WTC11 (cell line): ENCODE measurements at regions not wholly inside any gene's neighbourhood (a gene's known extent, or its start where the extent isn't known, plus 50 kb on each side); places are given as distances from the start of the nearest gene placed in this dataset.

ENCODE experiments used
- ATAC-seq: fragments of 200-7000 bp; cut with Tn5 transposase; 2 replicates; pipeline ENCODE4 v1.10.0; 2021; ENCODE audit warnings: mild to moderate bottlenecking, moderate library complexity
- CTCF ChIA-PET: fragments of 300-600 bp; sonication (Branson Sonifier 250); formaldehyde crosslinking; loops from one replicate; lab custom pipeline; 2021; ENCODE audit warnings: antibody characterized with exemption; lab: Charles Lee
- POLR2A ChIA-PET: fragments of 350-600 bp; sonication (Branson Sonifier 250); formaldehyde crosslinking; loops from one replicate; lab custom pipeline; 2021; ENCODE audit warnings: antibody characterized with exemption; lab: Charles Lee
- DNase-seq: peaks from one replicate; pipeline ENCODE4 v3.0.0; 2021; ENCODE audit warnings: low spot score
- H3K27ac Mint-ChIP-seq: 2 replicates; pipeline ENCODE4 v1.8.0; 2021; ENCODE audit warnings: mixed read lengths
- H3K27me3 Mint-ChIP-seq: 2 replicates; pipeline ENCODE4 v1.8.0; 2021; ENCODE audit warnings: low read depth, mild to moderate bottlenecking, moderate library complexity, mixed read lengths
- H3K36me3 Mint-ChIP-seq: 2 replicates; pipeline ENCODE4 v1.8.0; 2021; ENCODE audit warnings: mixed read lengths
- H3K4me1 Mint-ChIP-seq: 2 replicates; pipeline ENCODE4 v1.8.0; 2022; ENCODE audit warnings: mixed read lengths
- H3K4me3 Mint-ChIP-seq: 2 replicates; pipeline ENCODE4 v1.8.0; 2021; ENCODE audit warnings: mild to moderate bottlenecking, moderate library complexity, mixed read lengths
- H3K9me3 Mint-ChIP-seq: 2 replicates; pipeline ENCODE4 v1.8.0; 2021; ENCODE audit warnings: mixed read lengths
- CREB1 ChIP-seq: sonication (generic); formaldehyde crosslinking; IDR thresholded peaks from 2 replicates; pipeline ENCODE4 v1.8.0; 2023; ENCODE audit warnings: mild to moderate bottlenecking, missing genetic modification reagents
- ELF4 ChIP-seq: sonication (generic); formaldehyde crosslinking; IDR thresholded peaks from 2 replicates; pipeline ENCODE4 v1.8.1; 2022; ENCODE audit warnings: low read depth, mild to moderate bottlenecking, moderate library complexity, missing genetic modification reagents
- GABPB1 ChIP-seq: sonication (generic); formaldehyde crosslinking; IDR thresholded peaks from 2 replicates; pipeline ENCODE4 v1.8.1; 2023; ENCODE audit warnings: mild to moderate bottlenecking, missing genetic modification reagents
- KAT7 ChIP-seq: sonication (generic); formaldehyde crosslinking; IDR thresholded peaks from 2 replicates; pipeline ENCODE4 v1.8.1; 2023; ENCODE audit warnings: missing genetic modification reagents, mild to moderate bottlenecking, borderline replicate concordance
- MXD4 ChIP-seq: fragments of 250-450 bp; sonication (Bioruptor Pico); IDR thresholded peaks from 2 replicates; pipeline ENCODE4 v1.8.0; 2021; ENCODE audit warnings: mild to moderate bottlenecking, moderate library complexity, borderline replicate concordance
- NR2C2 ChIP-seq: sonication (generic); formaldehyde crosslinking; IDR thresholded peaks from 2 replicates; pipeline ENCODE4 v1.8.0; 2022; ENCODE audit warnings: mild to moderate bottlenecking, missing genetic modification reagents
- RELA ChIP-seq: sonication (generic); formaldehyde crosslinking; IDR thresholded peaks from 2 replicates; pipeline ENCODE4 v1.8.1; 2022; ENCODE audit warnings: missing genetic modification reagents, mild to moderate bottlenecking, borderline replicate concordance
- SP1 ChIP-seq: sonication (generic); formaldehyde crosslinking; conservative IDR thresholded peaks from 2 replicates; pipeline ENCODE4 v1.8.1; 2022; ENCODE audit warnings: missing genetic modification reagents
- TEAD1 ChIP-seq: sonication (generic); formaldehyde crosslinking; IDR thresholded peaks from 2 replicates; pipeline ENCODE4 v1.8.0; 2022; ENCODE audit warnings: mild to moderate bottlenecking, missing genetic modification reagents
- ZBTB21 ChIP-seq: sonication (generic); formaldehyde crosslinking; IDR thresholded peaks from 2 replicates; pipeline ENCODE4 v1.8.1; 2023; ENCODE audit warnings: mild to moderate bottlenecking, missing genetic modification reagents, borderline replicate concordance
- ZNF121 ChIP-seq: sonication (generic); formaldehyde crosslinking; IDR thresholded peaks from 2 replicates; pipeline ENCODE4 v1.8.0; 2023; ENCODE audit warnings: missing genetic modification reagents
- ZNF423 ChIP-seq: fragments of 250-450 bp; sonication (Bioruptor Pico); IDR thresholded peaks from 2 replicates; pipeline ENCODE4 v2.1.2; 2022; ENCODE audit warnings: mild to moderate bottlenecking, moderate library complexity
- TF ChIP-seq, protein P1 (sequence below): fragments of 250-450 bp; sonication (Bioruptor Pico); conservative IDR thresholded peaks from 2 replicates; pipeline ENCODE4 v1.9.0; 2021; ENCODE audit warnings: mild to moderate bottlenecking
- TF ChIP-seq, protein P2 (sequence below): sonication (generic); formaldehyde crosslinking; IDR thresholded peaks from 2 replicates; pipeline ENCODE4 v1.8.1; 2022; ENCODE audit warnings: missing genetic modification reagents, borderline replicate concordance
- TF ChIP-seq, protein P3 (sequence below): sonication (generic); formaldehyde crosslinking; IDR thresholded peaks from 2 replicates; pipeline ENCODE4 v1.8.1; 2022; ENCODE audit warnings: low read depth, missing genetic modification reagents, borderline replicate concordance
- TF ChIP-seq, protein P4 (sequence below): sonication (generic); formaldehyde crosslinking; IDR thresholded peaks from 2 replicates; pipeline ENCODE4 v1.8.0; 2023; ENCODE audit warnings: mild to moderate bottlenecking, missing genetic modification reagents
- TF ChIP-seq, protein P5 (sequence below): sonication (generic); formaldehyde crosslinking; IDR thresholded peaks from 2 replicates; pipeline ENCODE4 v1.8.0; 2022; ENCODE audit warnings: missing genetic modification reagents

DNA sequence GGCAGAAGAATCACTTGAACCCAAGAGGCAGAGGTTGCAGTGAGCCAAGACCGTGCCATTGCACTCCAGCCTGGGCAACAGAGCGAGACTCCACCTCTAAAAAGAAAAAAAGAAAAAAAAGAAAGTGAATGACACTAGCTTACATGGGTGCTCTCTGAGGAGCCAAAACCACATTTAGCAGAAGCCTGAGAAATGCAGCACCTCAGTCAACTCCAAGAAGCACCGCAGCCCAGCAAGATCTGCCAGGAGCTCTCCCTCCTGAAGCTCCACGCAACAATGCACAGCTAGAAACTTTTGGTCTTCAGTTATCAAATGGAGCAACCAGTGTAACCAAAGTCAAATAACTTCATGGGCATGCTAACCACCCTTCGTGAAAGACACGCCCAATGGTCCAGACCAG, 229.1 kb downstream of the SETD4 start:
- Mint-ChIP-seq H3K36me3 (no peaks in the 10 kb centered on the region), H3K4me1 (peaks cover 12% of the 10 kb centered on the region), H3K4me3 (no peak overlapping the region), H3K9me3 (peaks cover 5% of the 10 kb centered on the region), H3K27me3 (peaks cover 2% of the 10 kb centered on the region; the same call in 1 of the 2 replicates), H3K27ac (no peak overlapping the region)
- ChIA-PET POLR2A (no interaction called here), CTCF (no interaction called here)
- ATAC-seq: no peak
- TF ChIP-seq ZBTB21 (CRISPR knock-in tag): no peak
- TF ChIP-seq CREB1 (CRISPR knock-in tag): no peak
- no peak for TF ChIP-seq ZNF423
- TF ChIP-seq, protein P1, sequence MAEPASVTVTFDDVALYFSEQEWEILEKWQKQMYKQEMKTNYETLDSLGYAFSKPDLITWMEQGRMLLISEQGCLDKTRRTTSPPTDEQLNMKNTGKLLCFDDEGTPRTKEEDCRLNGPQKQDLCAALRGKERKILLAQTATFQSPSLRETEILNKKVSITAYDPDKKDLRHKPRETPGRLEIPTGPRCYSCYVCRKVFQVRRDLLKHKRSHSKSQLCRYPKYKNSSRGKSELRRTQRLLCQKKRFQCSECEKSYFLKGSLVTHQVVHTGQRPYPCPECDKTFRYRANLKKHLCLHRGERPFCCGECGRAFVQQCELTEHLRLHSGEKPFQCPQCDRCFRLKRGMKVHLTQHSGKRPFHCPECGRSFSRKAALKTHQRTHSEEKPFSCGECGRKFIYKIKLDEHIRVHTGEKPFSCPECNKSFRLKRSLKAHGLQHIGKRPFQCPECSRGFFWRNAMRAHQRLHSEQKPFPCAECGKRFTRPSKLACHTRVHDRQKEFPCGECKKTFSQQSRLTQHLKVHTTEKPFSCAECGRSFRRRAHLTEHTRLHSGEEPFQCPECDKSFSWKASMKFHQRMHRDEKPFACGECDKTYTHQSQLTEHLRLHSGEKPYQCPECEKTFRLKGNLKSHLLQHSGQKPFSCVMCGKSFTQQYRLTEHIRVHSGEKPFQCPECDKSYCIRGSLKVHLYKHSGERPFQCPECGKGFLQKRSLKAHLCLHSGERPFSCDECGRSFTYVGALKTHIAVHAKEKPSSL (CRISPR knock-in tag): no peak
- TF ChIP-seq, protein P2, sequence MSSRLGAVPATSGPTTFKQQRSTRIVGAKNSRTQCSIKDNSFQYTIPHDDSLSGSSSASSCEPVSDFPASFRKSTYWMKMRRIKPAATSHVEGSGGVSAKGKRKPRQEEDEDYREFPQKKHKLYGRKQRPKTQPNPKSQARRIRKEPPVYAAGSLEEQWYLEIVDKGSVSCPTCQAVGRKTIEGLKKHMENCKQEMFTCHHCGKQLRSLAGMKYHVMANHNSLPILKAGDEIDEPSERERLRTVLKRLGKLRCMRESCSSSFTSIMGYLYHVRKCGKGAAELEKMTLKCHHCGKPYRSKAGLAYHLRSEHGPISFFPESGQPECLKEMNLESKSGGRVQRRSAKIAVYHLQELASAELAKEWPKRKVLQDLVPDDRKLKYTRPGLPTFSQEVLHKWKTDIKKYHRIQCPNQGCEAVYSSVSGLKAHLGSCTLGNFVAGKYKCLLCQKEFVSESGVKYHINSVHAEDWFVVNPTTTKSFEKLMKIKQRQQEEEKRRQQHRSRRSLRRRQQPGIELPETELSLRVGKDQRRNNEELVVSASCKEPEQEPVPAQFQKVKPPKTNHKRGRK (CRISPR knock-in tag): no peak
- TF ChIP-seq, protein P3, sequence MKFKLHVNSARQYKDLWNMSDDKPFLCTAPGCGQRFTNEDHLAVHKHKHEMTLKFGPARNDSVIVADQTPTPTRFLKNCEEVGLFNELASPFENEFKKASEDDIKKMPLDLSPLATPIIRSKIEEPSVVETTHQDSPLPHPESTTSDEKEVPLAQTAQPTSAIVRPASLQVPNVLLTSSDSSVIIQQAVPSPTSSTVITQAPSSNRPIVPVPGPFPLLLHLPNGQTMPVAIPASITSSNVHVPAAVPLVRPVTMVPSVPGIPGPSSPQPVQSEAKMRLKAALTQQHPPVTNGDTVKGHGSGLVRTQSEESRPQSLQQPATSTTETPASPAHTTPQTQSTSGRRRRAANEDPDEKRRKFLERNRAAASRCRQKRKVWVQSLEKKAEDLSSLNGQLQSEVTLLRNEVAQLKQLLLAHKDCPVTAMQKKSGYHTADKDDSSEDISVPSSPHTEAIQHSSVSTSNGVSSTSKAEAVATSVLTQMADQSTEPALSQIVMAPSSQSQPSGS (CRISPR knock-in tag): no peak
- no peak for TF ChIP-seq TEAD1 (CRISPR knock-in tag)
- TF ChIP-seq GABPB1 (CRISPR knock-in tag): no peak
- no peak for TF ChIP-seq SP1 (CRISPR knock-in tag)
- no peak for TF ChIP-seq ELF4
- TF ChIP-seq KAT7 (CRISPR knock-in tag): no peak
- no peak for TF ChIP-seq ZNF121 (CRISPR knock-in tag)
- no peak for TF ChIP-seq RELA (CRISPR knock-in tag)
- TF ChIP-seq, protein P4, sequence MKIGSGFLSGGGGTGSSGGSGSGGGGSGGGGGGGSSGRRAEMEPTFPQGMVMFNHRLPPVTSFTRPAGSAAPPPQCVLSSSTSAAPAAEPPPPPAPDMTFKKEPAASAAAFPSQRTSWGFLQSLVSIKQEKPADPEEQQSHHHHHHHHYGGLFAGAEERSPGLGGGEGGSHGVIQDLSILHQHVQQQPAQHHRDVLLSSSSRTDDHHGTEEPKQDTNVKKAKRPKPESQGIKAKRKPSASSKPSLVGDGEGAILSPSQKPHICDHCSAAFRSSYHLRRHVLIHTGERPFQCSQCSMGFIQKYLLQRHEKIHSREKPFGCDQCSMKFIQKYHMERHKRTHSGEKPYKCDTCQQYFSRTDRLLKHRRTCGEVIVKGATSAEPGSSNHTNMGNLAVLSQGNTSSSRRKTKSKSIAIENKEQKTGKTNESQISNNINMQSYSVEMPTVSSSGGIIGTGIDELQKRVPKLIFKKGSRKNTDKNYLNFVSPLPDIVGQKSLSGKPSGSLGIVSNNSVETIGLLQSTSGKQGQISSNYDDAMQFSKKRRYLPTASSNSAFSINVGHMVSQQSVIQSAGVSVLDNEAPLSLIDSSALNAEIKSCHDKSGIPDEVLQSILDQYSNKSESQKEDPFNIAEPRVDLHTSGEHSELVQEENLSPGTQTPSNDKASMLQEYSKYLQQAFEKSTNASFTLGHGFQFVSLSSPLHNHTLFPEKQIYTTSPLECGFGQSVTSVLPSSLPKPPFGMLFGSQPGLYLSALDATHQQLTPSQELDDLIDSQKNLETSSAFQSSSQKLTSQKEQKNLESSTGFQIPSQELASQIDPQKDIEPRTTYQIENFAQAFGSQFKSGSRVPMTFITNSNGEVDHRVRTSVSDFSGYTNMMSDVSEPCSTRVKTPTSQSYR (CRISPR knock-in tag): no peak
- no peak for TF ChIP-seq NR2C2 (CRISPR knock-in tag)
- TF ChIP-seq, protein P5, sequence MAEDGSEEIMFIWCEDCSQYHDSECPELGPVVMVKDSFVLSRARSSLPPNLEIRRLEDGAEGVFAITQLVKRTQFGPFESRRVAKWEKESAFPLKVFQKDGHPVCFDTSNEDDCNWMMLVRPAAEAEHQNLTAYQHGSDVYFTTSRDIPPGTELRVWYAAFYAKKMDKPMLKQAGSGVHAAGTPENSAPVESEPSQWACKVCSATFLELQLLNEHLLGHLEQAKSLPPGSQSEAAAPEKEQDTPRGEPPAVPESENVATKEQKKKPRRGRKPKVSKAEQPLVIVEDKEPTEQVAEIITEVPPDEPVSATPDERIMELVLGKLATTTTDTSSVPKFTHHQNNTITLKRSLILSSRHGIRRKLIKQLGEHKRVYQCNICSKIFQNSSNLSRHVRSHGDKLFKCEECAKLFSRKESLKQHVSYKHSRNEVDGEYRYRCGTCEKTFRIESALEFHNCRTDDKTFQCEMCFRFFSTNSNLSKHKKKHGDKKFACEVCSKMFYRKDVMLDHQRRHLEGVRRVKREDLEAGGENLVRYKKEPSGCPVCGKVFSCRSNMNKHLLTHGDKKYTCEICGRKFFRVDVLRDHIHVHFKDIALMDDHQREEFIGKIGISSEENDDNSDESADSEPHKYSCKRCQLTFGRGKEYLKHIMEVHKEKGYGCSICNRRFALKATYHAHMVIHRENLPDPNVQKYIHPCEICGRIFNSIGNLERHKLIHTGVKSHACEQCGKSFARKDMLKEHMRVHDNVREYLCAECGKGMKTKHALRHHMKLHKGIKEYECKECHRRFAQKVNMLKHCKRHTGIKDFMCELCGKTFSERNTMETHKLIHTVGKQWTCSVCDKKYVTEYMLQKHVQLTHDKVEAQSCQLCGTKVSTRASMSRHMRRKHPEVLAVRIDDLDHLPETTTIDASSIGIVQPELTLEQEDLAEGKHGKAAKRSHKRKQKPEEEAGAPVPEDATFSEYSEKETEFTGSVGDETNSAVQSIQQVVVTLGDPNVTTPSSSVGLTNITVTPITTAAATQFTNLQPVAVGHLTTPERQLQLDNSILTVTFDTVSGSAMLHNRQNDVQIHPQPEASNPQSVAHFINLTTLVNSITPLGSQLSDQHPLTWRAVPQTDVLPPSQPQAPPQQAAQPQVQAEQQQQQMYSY (CRISPR knock-in tag): no peak
- no peak for TF ChIP-seq MXD4 (CRISPR knock-in tag)
- DNase-seq: no peak
